ENCODE measurements at regions not wholly inside any gene's neighbourhood (a gene's known extent, or its start where the extent isn't known, plus 50 kb on each side); places are given as distances from the start of the nearest gene placed in this dataset.
A peak's percentile ranks its signal among the peaks of the same experiment; 100 is the strongest.

DNA sequence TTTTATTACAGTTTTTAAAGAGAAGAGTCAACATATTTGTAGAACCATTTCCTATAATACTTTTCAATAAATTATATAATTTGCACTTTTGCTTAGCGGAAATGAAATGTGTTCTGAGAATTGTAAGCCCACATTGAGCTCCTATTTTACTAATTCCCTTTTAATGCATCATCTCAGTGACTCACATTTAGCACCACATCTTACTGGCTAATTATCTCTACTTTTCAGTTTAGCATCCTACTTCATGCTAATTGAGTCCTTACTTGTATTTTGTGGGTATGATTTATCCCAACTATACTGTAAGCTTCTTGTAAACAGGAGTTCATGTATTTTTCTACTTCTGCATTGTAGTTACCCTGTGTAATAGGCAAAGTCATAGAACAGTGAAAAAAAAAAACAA lies 67.5 kb downstream of the TMX1 start:
- H3K27me3 Mint-ChIP-seq: peaks cover 1% of the 10 kb centered on the region
- H3K36me3 Mint-ChIP-seq: no peaks in the 10 kb centered on the region
- no peaks in the 10 kb centered on the region for H3K4me1 Mint-ChIP-seq
- H3K9me3 Mint-ChIP-seq: peaks cover 0 to 1% (median 0%) of the 10 kb centered on the region in 3 donors
- H3K27ac Mint-ChIP-seq: no peak overlapping the region
- H3K4me3 Mint-ChIP-seq: no peak overlapping the region

DNA sequence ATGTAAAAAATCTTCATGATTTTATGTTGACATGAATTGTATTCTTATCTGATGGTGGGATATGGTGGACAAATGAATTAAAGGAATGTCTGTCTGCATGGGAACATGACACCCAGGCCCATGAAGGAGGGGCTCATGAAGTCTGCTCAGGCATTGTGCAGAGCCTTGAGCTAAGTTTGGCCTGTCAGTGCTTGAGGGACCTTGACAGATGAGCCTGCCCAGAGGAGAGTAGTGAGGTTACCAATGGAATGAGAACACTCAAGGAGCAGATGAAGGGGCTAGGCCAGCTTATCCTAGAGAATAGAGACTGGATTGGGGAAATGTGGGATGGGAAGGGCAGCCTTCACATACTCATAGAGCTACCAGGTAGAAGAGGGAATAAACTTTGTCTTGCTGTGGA lies 68.8 kb downstream of the TMX1 start:
- Mint-ChIP-seq H3K36me3 (no peaks in the 10 kb centered on the region), H3K4me3 (no peak overlapping the region), H3K9me3 (peaks cover 0 to 1% (median 0%) of the 10 kb centered on the region in 3 donors), H3K27ac (no peak overlapping the region), H3K4me1 (no peaks in the 10 kb centered on the region), H3K27me3 (peaks cover 1% of the 10 kb centered on the region)

DNA sequence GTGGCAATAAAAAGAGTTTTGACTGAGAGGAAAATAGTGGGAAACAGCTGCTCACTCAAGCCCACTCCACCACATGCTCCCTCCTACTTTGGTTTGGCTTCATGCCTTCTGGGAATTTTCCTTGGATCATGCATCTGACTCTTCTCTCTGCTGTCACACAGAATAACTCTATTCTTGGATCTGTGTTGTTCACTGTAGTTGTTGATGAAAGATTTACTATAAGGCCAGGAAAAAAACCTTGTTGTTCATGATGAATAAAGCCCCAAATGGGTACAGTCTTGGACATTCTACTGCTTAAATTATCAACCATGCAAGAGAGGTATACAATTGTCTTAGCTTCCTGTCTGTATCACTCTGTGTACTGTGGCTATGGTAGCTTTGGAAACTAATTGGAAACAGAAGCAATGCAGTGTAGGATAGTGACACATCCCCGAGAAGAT lies 70.5 kb downstream of the TMX1 start:
- no peaks in the 10 kb centered on the region for H3K4me1 Mint-ChIP-seq
- H3K9me3 Mint-ChIP-seq: peaks cover 0 to 1% (median 0%) of the 10 kb centered on the region in 3 donors

DNA sequence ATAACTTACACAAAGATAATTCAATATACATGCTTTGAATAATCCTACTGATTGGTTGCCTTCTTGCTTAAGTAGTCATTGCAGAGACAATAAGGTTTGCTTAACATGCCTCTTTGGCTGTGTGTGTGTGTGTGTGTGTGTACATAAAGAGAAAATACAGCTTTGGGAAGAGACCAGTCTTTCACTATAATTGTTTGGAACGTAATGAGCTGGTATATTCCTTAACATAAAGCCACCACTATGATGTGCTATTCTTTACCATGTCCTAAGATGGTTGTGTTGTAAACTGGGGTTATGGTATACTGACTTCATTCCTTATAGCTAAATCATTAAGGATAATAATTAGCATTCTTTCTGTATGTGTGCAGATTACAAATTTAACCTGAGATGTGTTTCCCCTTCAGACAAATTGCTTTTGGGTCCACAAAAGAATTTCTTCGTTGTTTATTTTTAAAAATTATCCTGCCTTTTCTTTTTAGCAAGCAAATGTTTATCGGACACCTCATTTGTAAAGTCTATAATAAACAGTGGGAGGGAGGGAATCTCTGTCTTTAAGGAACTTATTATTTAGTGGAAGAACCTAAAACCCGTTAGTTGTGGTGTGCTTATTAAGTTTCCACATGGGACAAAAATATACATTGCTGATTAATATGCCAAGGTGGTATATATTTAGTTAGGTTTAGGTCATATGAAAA lies 74.4 kb downstream of the TMX1 start:
- Mint-ChIP-seq H3K27ac (no peak overlapping the region), H3K4me1 (no peaks in the 10 kb centered on the region), H3K9me3 (no peaks in the 10 kb centered on the region), H3K4me3 (no peak overlapping the region), H3K36me3 (no peaks in the 10 kb centered on the region), H3K27me3 (peaks cover 2% of the 10 kb centered on the region)

More for the DNA sequence above, 70.5 kb downstream of the TMX1 start:
- Mint-ChIP-seq H3K27me3 (peaks cover 1% of the 10 kb centered on the region), H3K36me3 (no peaks in the 10 kb centered on the region), H3K27ac (no peak overlapping the region), H3K4me3 (no peak overlapping the region)

DNA sequence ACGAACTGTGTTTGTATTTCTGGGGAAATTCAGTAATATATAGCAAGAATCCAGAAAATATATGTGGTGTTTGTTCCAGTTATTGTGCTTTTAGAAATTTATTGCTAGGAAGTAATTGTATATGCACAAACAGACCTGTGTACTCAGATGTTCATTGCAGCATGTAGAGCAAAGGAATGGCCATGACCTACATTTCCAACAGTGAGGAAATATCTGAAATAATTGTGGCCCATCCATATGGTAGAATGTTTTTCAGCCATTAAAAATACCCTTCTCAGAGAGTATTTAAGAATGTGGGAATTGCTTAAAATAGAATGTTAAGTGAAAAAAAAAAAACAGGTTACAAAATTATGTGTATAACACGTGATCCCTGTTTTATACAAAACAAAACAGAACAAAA lies 77.3 kb downstream of the TMX1 start:
- no peak overlapping the region for H3K27ac Mint-ChIP-seq
- no peaks in the 10 kb centered on the region for H3K9me3 Mint-ChIP-seq
- H3K4me3 Mint-ChIP-seq: no peak overlapping the region
- no peaks in the 10 kb centered on the region for H3K36me3 Mint-ChIP-seq
- H3K27me3 Mint-ChIP-seq: peaks cover 2% of the 10 kb centered on the region
- peaks cover 0 to under 1% (median 0%) of the 10 kb centered on the region in 3 donors for H3K4me1 Mint-ChIP-seq

DNA sequence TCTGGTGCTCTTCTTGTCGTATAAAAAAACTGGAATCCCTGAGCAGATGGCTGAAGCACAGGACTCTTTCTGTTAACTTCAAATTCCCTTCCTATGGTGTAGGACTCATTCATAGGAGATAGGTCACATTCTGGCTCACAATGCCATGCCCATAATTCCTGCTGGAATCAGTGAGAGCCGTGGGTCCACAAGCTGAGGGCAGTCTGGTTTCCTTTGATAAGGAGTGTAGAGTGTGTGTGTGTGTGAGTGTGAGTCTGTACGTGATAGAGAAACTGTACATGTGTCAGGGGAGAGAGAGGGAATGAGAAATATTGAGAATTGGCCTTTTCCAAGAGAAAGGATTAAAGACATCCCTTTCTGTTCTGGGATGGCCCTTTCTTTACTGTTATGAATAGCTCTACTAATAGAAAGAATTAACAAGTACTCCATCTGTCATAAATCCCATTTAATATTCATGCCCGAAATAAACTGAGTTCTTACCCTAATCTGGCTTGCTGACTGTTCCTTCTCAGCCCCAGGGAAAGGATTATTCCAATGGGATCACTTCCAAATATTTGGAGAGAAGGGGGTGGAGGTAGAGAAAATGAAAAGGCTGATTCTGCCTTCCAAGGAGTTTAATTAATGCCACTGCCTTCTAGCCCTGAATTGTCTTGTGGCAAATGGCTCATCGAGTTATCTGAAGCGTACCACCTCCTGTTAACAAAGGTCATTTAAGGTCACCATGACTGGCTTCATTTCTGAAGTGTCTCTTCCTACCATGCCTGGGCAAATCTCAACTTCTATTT lies 79.0 kb downstream of the TMX1 start:
- Mint-ChIP-seq H3K9me3 (no peaks in the 10 kb centered on the region), H3K4me3 (no peak overlapping the region), H3K27me3 (peaks cover 2% of the 10 kb centered on the region), H3K36me3 (no peaks in the 10 kb centered on the region), H3K27ac (peak overlapping the region in 1 of 3 donors; percentile 9), H3K4me1 (peaks cover 0 to 1% (median 0%) of the 10 kb centered on the region in 3 donors)

DNA sequence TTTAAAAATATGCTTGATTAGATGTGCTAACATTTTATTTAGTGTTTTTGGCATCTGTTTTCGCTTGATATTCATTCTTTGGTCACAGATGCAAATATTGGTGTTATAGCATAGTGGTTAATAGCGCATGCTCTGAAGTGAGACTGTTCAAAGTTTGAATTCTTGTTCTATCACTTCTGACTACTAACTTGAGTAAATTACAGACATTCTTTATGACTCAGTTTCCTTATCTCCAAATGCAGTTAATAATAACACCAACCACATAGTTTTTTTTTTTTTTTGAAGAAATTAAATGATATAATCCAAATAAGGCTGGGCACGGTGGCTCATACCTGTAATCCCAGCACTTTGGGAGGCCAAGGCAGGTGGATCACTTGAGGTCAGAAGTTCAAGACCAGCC lies 81.0 kb downstream of the TMX1 start:
- Mint-ChIP-seq H3K27ac (no peak overlapping the region), H3K27me3 (peaks cover 2% of the 10 kb centered on the region), H3K9me3 (peaks cover 0 to 2% (median 0%) of the 10 kb centered on the region in 3 donors), H3K4me3 (no peak overlapping the region), H3K36me3 (no peaks in the 10 kb centered on the region), H3K4me1 (peaks cover 0 to 3% (median 0%) of the 10 kb centered on the region in 3 donors)

DNA sequence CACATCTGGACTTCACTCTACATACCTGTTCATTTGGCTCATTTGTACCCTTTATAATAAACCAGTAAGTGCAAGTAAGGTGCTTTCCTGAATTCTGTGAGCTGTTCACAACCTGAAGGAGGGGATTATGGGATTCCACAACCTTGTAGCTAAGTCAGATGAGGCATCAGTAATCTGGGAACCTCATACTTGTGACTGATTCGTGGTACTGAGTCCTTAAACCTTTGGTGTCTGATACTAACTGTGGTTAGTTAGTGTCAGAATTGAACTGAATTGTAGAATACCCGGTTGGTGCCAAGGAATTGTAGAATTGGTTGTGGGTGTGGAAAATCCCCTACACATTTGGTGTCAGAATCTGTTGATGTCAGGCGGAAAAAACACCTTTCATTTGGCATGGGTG lies 83.4 kb downstream of the TMX1 start:
- Mint-ChIP-seq H3K27ac (no peak overlapping the region), H3K9me3 (peaks cover 0 to 2% (median 0%) of the 10 kb centered on the region in 3 donors), H3K27me3 (peaks cover 3% of the 10 kb centered on the region), H3K4me1 (peaks cover 0 to 3% (median 2%) of the 10 kb centered on the region in 3 donors), H3K4me3 (no peak overlapping the region), H3K36me3 (no peaks in the 10 kb centered on the region)

DNA sequence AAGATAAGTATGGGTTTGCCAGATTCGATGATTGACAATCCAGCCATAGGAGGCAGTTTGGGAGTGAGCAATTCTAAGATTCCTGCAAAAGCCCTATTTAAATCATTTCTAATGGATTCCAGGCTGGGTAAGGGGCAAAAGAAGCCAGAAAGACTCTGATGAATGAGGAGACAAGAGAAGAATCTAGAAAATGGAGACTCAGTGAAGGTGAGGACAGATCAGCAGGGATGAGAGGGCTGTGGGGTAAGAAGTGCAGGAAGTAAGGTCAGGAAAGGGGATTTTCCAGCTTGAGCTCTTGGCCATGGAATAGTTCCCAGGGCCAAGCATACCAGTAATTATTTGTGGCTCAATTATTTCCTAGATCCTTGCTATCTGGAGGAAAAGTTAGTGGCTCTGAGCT lies 87.3 kb downstream of the TMX1 start:
- Mint-ChIP-seq H3K27me3 (peaks cover 8% of the 10 kb centered on the region), H3K4me3 (no peak overlapping the region), H3K36me3 (no peaks in the 10 kb centered on the region), H3K4me1 (peaks cover 0 to 2% (median 2%) of the 10 kb centered on the region in 3 donors), H3K27ac (no peak overlapping the region), H3K9me3 (peaks cover 0 to 5% (median 0%) of the 10 kb centered on the region in 3 donors)

DNA sequence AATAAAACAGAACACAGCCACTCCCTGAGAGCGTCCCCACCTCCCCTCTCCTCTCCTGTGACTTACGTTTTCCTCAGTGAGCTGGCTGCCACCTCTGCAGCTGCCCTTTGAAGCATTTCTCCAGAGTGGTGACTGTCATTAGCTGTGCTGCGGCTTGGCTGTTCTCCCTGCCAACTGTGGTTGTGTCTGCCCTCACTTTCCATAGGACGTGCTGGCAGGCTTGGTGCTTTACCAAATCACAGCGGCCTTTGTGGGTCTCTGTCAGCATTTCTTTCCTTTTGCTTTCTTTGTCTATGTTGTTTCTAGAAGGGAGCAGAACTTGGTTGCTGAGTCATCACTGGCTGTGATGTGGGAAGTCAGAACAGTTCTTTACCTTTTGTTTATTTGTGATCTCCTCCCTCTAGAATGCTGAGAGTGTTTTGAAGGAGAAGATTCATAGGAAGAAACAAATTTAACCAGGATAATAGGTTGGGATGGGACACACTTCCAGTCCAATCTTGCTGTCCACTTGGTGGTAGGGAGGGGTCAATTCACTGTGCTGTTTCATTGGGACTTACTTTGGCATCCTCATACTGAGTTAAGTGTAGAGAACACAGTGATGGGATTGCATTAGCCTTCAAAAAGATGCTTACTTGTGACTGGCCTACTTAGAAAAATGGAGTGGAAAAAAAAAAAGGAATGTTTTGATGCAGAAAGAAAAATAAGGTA lies 88.2 kb downstream of the TMX1 start:
- H3K27me3 Mint-ChIP-seq: peaks cover 12% of the 10 kb centered on the region
- H3K9me3 Mint-ChIP-seq: peaks cover 0 to 5% (median 0%) of the 10 kb centered on the region in 3 donors
- H3K27ac Mint-ChIP-seq: no peak overlapping the region
- H3K36me3 Mint-ChIP-seq: no peaks in the 10 kb centered on the region
- peaks cover 0 to 2% (median 2%) of the 10 kb centered on the region in 3 donors for H3K4me1 Mint-ChIP-seq
- no peak overlapping the region for H3K4me3 Mint-ChIP-seq

DNA sequence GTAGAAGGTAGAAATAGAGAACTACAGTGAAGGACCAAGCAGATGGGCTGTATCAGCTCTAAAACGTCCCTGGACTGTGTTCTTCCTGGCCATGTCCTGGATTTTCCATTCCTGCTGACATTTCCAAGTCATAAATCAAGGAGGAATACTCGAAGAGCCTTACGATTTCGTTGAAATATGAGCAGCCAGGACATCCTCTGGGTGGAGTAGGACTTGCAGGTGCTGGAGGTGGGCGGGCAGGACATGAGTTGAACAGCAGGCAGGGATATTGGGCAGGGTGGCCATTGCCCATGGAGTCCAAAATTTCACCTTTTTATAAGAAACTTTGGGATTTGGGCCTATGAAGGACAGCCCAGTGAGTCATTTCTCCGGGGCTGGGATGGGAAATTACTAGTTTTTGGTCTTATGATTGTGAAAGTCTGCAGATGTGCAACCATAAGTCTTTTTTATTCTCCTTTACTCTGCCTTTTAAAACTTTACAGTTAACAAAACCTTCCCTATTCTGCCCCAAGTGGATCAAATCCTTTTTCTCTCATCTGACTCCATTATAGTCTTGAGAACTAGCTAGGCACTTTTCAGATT lies 88.8 kb downstream of the TMX1 start:
- Mint-ChIP-seq H3K27ac (no peak overlapping the region), H3K9me3 (peaks cover 0 to 5% (median 0%) of the 10 kb centered on the region in 3 donors), H3K36me3 (no peaks in the 10 kb centered on the region), H3K27me3 (peaks cover 15% of the 10 kb centered on the region), H3K4me3 (no peak overlapping the region), H3K4me1 (peaks cover 0 to 2% (median 2%) of the 10 kb centered on the region in 3 donors)

DNA sequence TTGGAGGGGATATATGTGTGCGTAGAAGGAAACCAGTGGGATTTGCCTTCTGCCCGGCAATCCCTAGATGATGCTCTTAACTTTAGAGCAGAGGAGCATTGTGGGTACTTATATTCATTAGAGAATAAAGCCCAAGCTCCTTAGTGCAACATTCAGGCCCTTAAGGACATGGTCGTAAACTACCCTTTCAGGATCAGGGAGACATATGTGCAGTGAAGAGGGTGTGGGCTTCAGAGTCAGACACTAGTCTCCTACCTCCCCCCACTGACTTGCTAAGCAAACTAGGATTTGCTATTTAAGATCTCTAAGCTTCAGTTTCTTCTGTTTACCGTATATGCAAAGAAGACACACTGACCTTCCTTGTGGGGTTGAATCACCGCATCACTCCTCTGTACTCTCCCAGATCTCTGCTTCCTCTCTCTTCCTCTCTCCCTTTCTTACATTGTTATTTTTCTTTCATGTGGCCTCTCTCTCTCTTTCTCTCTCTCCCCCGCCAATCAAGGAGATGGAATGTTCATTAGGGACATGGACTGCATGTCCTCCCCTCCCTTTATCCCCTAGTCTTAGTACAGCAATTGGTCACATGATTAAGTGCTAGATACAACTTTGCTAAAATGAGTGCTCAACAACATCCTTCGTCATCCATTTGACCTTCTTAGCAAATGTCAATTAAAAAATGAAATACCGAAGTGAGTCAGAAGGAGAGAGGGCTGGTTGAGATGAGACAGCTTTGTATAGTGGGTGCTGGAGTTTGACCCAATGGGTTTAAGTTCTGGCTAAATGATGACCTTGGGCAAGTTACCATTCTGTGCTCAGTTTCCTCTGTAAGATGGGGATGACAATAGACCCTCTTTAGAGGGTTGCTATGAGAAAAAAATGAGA lies 91.7 kb downstream of the TMX1 start:
- Mint-ChIP-seq H3K27ac (no peak overlapping the region), H3K4me3 (no peak overlapping the region), H3K27me3 (peaks cover 20% of the 10 kb centered on the region), H3K36me3 (no peaks in the 10 kb centered on the region), H3K4me1 (peaks cover 0 to 2% (median 0%) of the 10 kb centered on the region in 3 donors), H3K9me3 (peaks cover 0 to 3% (median 0%) of the 10 kb centered on the region in 3 donors)

DNA sequence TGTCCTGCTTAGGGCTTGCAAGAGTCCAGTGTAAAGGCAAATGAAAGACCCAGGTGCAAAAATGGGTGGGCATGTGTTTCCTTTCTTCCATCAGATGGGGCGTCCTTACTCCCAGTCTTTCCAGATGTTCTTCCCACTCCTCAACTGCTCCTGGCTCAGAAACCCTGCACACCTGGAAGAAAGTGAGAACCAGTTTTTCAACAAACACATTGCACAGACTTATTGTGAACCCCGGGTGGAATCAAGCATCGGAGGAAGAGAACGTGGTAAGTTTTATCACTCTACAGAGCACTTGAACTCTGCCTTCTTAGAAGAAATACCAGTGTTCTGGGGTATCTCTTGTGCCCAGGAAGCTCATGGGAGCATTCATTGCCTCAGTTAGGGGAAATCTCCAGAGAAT lies 93.3 kb downstream of the TMX1 start:
- H3K36me3 Mint-ChIP-seq: no peaks in the 10 kb centered on the region
- H3K27me3 Mint-ChIP-seq: peaks cover 20% of the 10 kb centered on the region
- no peaks in the 10 kb centered on the region for H3K4me1 Mint-ChIP-seq
- peaks cover 0 to 3% (median 0%) of the 10 kb centered on the region in 3 donors for H3K9me3 Mint-ChIP-seq
- no peak overlapping the region for H3K4me3 Mint-ChIP-seq
- H3K27ac Mint-ChIP-seq: no peak overlapping the region

DNA sequence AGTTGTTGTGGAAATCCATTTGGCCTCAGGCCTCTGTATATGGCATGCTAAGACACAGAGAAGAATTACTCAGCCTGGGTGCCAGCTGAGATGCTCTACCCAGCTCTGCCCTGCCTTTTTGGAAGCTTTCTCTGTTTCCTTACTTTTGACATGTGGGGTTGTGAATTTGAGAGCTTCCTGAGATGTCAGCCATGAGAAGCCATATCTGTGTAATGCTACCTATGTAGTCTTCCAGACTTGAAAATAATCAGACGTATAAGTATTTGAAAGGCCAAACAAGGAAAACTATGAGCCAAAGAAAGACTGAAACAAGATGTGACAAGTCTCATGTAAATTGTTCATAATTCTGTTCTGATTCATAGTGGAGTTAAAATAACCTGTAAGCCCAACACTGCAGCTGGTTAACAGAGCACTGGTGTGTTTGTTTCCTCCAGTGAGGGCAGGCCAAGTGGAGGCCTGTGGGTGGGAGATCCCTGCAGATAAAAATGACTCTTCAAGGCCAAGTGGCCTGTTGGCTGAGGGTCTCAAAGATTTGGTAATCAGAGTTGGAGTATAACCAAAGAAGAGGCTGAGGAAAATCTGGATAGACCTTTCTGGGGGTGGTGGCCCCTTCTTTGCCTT lies 94.0 kb downstream of the TMX1 start:
- Mint-ChIP-seq H3K4me3 (no peak overlapping the region), H3K27me3 (peaks cover 15% of the 10 kb centered on the region), H3K36me3 (no peaks in the 10 kb centered on the region), H3K27ac (no peak overlapping the region), H3K4me1 (no peaks in the 10 kb centered on the region), H3K9me3 (peaks cover 0 to 3% (median 0%) of the 10 kb centered on the region in 3 donors)

All from IgD-negative memory B cell (primary cell).